DND-41 (cell line): ENCODE measurements at regions not wholly inside any gene's neighbourhood (a gene's known extent, or its start where the extent isn't known, plus 50 kb on each side); places are given as distances from the start of the nearest gene placed in this dataset.

Source experiments
- EZH2 ChIP-seq: IDR thresholded peaks from 3 replicates; pipeline ENCODE4 v1.6.1; 2012; ENCODE audit warnings: borderline replicate concordance, low read depth, mild to moderate bottlenecking, moderate library complexity, low read length, inconsistent platforms; ENCODE audit not compliant: severe bottlenecking
- TF ChIP-seq, protein P1 (sequence below): IDR thresholded peaks from 2 replicates; pipeline ENCODE4 v1.5.1; 2012; ENCODE audit warnings: borderline replicate concordance, low read length, moderate library complexity, mild to moderate bottlenecking; ENCODE audit not compliant: poor library complexity, severe bottlenecking; ENCODE audit errors: extremely low read depth

DNA sequence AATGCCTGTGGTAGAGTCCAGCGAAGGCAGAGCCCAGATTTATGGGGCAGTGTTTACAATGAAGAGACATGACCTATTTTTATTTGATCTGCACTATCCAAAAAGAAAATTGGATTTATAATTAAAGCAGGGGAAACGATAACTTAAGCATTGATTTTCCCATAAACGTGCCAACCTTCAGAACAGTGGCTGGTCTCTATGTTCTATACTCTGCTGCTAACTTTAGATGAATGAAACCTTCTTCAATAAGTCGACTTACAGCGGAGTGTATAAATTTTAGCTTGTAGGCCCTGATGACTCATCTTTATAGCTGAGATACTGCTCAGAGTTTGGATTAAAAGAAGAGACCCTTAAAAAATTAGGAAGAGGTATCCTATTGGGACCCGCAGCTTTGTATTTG is 452.6 kb downstream of the TLR4 start:
- TF ChIP-seq, protein P1, sequence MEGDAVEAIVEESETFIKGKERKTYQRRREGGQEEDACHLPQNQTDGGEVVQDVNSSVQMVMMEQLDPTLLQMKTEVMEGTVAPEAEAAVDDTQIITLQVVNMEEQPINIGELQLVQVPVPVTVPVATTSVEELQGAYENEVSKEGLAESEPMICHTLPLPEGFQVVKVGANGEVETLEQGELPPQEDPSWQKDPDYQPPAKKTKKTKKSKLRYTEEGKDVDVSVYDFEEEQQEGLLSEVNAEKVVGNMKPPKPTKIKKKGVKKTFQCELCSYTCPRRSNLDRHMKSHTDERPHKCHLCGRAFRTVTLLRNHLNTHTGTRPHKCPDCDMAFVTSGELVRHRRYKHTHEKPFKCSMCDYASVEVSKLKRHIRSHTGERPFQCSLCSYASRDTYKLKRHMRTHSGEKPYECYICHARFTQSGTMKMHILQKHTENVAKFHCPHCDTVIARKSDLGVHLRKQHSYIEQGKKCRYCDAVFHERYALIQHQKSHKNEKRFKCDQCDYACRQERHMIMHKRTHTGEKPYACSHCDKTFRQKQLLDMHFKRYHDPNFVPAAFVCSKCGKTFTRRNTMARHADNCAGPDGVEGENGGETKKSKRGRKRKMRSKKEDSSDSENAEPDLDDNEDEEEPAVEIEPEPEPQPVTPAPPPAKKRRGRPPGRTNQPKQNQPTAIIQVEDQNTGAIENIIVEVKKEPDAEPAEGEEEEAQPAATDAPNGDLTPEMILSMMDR, result no peak
- no peak for TF ChIP-seq EZH2
